Loucy (cell line): ENCODE measurements at regions not wholly inside any gene's neighbourhood (a gene's known extent, or its start where the extent isn't known, plus 50 kb on each side); places are given as distances from the start of the nearest gene placed in this dataset.

Experiments used
- EZH2phosphoT487 ChIP-seq: fragments of 200-600 bp; IDR thresholded peaks from 2 replicates; pipeline ENCODE4 v1.6.1; 2018; ENCODE audit warnings: antibody characterized with exemption, mild to moderate bottlenecking, moderate library complexity, borderline replicate concordance
- TF ChIP-seq, protein P1 (sequence below): fragments of 200-600 bp; sonication (generic); conservative IDR thresholded peaks from 2 replicates; pipeline ENCODE4 v1.5.1; 2014; ENCODE audit warnings: mild to moderate bottlenecking, antibody characterized with exemption, low read length

- TF ChIP-seq, protein P1, sequence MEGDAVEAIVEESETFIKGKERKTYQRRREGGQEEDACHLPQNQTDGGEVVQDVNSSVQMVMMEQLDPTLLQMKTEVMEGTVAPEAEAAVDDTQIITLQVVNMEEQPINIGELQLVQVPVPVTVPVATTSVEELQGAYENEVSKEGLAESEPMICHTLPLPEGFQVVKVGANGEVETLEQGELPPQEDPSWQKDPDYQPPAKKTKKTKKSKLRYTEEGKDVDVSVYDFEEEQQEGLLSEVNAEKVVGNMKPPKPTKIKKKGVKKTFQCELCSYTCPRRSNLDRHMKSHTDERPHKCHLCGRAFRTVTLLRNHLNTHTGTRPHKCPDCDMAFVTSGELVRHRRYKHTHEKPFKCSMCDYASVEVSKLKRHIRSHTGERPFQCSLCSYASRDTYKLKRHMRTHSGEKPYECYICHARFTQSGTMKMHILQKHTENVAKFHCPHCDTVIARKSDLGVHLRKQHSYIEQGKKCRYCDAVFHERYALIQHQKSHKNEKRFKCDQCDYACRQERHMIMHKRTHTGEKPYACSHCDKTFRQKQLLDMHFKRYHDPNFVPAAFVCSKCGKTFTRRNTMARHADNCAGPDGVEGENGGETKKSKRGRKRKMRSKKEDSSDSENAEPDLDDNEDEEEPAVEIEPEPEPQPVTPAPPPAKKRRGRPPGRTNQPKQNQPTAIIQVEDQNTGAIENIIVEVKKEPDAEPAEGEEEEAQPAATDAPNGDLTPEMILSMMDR = no peak
- no peak for TF ChIP-seq EZH2phosphoT487
Measured at GRCh38 chr5:58259685-58260152, 200.2 kb downstream of the PLK2 start.
